HG02678 (cell line): ENCODE measurements at regions not wholly inside any gene's neighbourhood (a gene's known extent, or its start where the extent isn't known, plus 50 kb on each side); places are given as distances from the start of the nearest gene placed in this dataset.

Experiments used
- ATAC-seq: cut with Tn5 transposase; IDR thresholded peaks from one replicate; pipeline ENCODE4 v1.9.1; 2021; ENCODE audit warnings: mild to moderate bottlenecking, moderate library complexity; ENCODE audit not compliant: unreplicated experiment

- no peak for ATAC-seq
Measured at GRCh38 chr7:33841031-33841430, 64.3 kb upstream of the BMPER start.

GRCh38 chr7:33841705-33842129, 63.6 kb upstream of the BMPER start:
- no peak for ATAC-seq

DNA sequence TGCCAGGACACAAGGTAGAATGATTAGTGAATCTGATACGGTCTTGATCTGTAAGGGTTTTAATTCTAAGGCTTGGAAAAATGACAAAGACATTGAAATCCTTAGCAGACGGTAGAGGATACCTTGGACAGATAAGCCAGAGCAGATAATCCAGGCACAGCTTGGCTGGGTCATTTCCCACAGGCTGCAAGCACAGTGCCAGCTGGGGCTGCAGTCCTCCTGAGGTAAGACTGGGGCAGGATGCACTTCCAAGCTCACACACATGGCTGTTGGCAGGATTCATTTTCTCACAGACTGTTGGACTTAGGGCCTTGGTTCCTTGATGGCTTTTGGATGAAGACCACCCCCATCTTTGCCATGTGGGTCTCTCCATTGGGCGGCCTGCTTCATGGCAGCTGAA, 63.2 kb upstream of the BMPER start:
- no peak for ATAC-seq

- no peak for ATAC-seq
Measured at GRCh38 chr7:33845991-33846509, 59.3 kb upstream of the BMPER start.

- no peak for ATAC-seq
Measured at GRCh38 chr7:33849004-33849403, 56.3 kb upstream of the BMPER start.

DNA sequence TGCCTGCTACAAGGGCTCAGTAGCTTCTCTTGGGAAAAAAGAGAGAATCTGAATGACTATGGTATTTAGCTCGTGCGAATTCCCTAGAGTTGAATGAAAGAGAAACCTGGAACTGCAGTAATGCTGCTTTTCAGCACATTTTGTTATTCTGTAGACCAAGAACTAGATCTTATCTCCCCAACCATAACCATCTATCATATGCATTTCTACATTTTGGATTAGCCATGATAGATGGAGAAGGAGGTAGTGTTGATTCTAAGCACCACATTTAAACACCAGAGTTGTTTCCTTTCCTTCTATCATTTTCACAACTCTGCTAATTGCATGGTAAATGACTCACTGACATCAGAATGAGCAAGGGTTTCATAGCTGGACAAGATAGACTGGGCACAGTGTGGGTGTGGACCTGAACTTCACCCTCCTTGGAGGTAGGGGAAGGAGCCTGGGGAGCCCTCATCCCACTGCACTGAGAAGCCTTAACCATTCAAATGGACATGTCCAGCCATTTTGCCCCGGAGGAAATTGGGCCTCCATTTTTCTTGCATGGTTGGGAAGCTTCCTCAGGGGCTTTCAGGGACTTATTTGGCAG, 55.3 kb upstream of the BMPER start:
- ATAC-seq = no peak

GRCh38 chr7:33850768-33851167, 54.6 kb upstream of the BMPER start:
- ATAC-seq = no peak

- no peak for ATAC-seq
Measured at GRCh38 chr7:33852838-33853237, 52.5 kb upstream of the BMPER start.

- no peak for ATAC-seq
Measured at GRCh38 chr7:33853361-33854062, 51.8 kb upstream of the BMPER start.

GRCh38 chr7:33854178-33854577, 51.2 kb upstream of the BMPER start:
- ATAC-seq = no peak

DNA sequence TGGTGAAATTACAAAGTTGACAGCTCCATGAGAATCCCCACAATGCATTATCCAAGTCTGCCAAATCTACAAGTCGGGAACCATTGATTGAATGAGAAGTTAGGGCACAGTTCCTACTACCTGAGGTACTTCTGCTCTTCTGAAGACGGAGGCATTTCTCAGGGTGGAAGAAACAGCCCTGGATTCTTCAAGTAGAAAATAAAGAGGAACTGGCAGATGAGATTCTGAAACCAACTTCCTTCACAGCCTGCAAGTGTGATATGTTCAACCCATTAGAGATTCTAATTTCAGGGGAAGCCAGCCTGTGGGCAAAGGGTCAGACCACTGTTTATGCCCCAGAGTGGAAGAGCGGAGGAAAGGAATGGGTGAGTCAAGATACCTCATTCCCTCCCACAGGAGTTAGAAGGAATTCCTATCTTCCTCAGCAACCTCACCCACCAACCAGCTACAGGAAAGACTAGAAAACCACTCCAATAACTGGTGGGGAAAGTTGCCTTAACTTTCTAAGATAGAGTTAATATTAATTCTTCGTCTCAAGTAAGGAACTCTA, 50.5 kb upstream of the BMPER start:
- ATAC-seq = no peak
